HCT116 (cell line): ENCODE measurements at regions not wholly inside any gene's neighbourhood (a gene's known extent, or its start where the extent isn't known, plus 50 kb on each side); places are given as distances from the start of the nearest gene placed in this dataset.

ENCODE experiments used
- EGR1 ChIP-seq: IDR thresholded peaks from 2 replicates; pipeline ENCODE4 v1.6.1; 2012; ENCODE audit warnings: low read depth
- MAX ChIP-seq: IDR thresholded peaks from 2 replicates; pipeline ENCODE4 v1.6.1; 2012
- POLR2A ChIP-seq: IDR thresholded peaks from 2 replicates; pipeline ENCODE4 v1.7.0; 2011; ENCODE audit warnings: borderline replicate concordance; ENCODE audit not compliant: insufficient read depth, insufficient read length; ENCODE audit errors: extremely low read depth
- POLR2AphosphoS5 ChIP-seq: IDR thresholded peaks from 2 replicates; pipeline ENCODE4 v1.6.1; 2011; ENCODE audit warnings: mild to moderate bottlenecking, low read depth, low read length, moderate library complexity
- RAD21 ChIP-seq: IDR thresholded peaks from 2 replicates; pipeline ENCODE4 v1.6.1; 2012; ENCODE audit warnings: low read depth, mild to moderate bottlenecking
- YY1 ChIP-seq: IDR thresholded peaks from 2 replicates; pipeline ENCODE4 v1.6.1; 2011; ENCODE audit warnings: low read length, low read depth, moderate library complexity, mild to moderate bottlenecking; ENCODE audit not compliant: insufficient replicate concordance; ENCODE audit errors: extremely low read depth
- TF ChIP-seq, protein P1 (sequence below), 3 experiments: fragments of 200-600 bp in 1 of 3; sonication (generic) in 1 of 3; IDR thresholded peaks in 2 of 3; conservative IDR thresholded peaks in 1 of 3; 2 replicates each; pipeline ENCODE4 v1.5.1; 2012 to 2017; ENCODE audit warnings: low read depth in 2 of 3, low read length in 2 of 3, antibody characterized with exemption in 1 of 3, borderline replicate concordance in 1 of 3, control low read depth in 1 of 3, mild to moderate bottlenecking in 1 of 3, mixed read lengths in 1 of 3, mixed run types in 1 of 3, moderate library complexity in 1 of 3; ENCODE audit not compliant: insufficient read depth in 1 of 3

DNA sequence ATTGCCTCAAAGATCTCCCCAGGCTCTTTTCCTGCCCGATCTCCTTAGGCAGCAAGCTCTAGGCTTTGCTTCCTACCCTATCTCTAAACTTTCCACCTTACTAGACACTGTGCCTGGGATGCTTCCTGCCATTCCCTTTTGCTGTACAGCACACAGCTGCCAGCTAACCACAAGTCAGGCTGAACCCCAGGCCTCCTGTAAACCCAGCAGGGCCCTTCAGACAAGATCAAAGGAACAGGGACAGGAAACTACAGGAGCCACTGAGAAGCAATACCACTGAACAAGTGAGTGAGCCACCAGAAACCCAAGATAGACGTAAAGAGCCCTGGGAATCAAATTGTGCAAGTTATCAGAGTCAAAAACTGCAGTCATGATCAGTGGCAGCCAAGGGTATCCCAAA is 180.7 kb downstream of the SUCLG1 start:
- TF ChIP-seq YY1 (no peak), POLR2A (no peak), RAD21 (no peak), EGR1 (no peak), POLR2AphosphoS5 (no peak), MAX (no peak)
- TF ChIP-seq, protein P1, sequence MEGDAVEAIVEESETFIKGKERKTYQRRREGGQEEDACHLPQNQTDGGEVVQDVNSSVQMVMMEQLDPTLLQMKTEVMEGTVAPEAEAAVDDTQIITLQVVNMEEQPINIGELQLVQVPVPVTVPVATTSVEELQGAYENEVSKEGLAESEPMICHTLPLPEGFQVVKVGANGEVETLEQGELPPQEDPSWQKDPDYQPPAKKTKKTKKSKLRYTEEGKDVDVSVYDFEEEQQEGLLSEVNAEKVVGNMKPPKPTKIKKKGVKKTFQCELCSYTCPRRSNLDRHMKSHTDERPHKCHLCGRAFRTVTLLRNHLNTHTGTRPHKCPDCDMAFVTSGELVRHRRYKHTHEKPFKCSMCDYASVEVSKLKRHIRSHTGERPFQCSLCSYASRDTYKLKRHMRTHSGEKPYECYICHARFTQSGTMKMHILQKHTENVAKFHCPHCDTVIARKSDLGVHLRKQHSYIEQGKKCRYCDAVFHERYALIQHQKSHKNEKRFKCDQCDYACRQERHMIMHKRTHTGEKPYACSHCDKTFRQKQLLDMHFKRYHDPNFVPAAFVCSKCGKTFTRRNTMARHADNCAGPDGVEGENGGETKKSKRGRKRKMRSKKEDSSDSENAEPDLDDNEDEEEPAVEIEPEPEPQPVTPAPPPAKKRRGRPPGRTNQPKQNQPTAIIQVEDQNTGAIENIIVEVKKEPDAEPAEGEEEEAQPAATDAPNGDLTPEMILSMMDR (IDR thresholded peaks at IDR 0.05 in 2 of 3, conservative IDR thresholded peaks at IDR 0.05 in 1 of 3; ENCODE audit: borderline replicate concordance in 1 of 3, insufficient read depth in 1 of 3, low read depth in 2 of 3, low read length in 2 of 3), result no peak
